Transverse colon (tissue), 4 donors: ENCODE measurements at regions not wholly inside any gene's neighbourhood (a gene's known extent, or its start where the extent isn't known, plus 50 kb on each side); places are given as distances from the start of the nearest gene placed in this dataset.

ENCODE experiments used
- DNase-seq: peaks from one replicate; pipeline ENCODE4 v3.0.0-alpha.2; 2019
- H3K27ac ChIP-seq, 4 donors: fragments of 200-600 bp; sonication (generic); 2 replicates each; pipeline ENCODE4 v1.5.1; 2016 to 2018; ENCODE audit warnings: inconsistent platforms in 4 of 4
- H3K27me3 ChIP-seq: fragments of 200-600 bp; sonication (generic); 2 replicates; pipeline ENCODE4 v1.5.1; 2017; ENCODE audit warnings: inconsistent platforms
- H3K36me3 ChIP-seq, 4 donors: fragments of 200-600 bp; sonication (generic); 2 replicates each; pipeline ENCODE4 v1.5.1; 2017 to 2019; ENCODE audit warnings: inconsistent platforms in 4 of 4
- H3K4me1 ChIP-seq, 4 donors: fragments of 200-600 bp; sonication (generic); 2 replicates each; pipeline ENCODE4 v1.5.1; 2017 to 2020; ENCODE audit warnings: inconsistent platforms in 4 of 4
- H3K4me3 ChIP-seq, 4 donors: fragments of 200-600 bp; sonication (generic); 1 replicate in 1 of 4; 2 replicates in 3 of 4; pipeline versions ENCODE4 v1.5.1 to v1.6.1; 2017 to 2019; ENCODE audit warnings: inconsistent platforms in 4 of 4
- H3K9me3 ChIP-seq, 2 donors: fragments of 200-600 bp; sonication (generic); 2 replicates each; pipeline ENCODE4 v1.5.1; 2017 to 2019; ENCODE audit warnings: inconsistent platforms in 2 of 2
- CTCF ChIP-seq, 5 experiments: fragments of 200-600 bp in 3 of 5; fragments of 450-650 bp in 2 of 5; sonication (generic) in 3 of 5; IDR thresholded peaks; 1 replicate in 2 of 5; 2 replicates in 3 of 5; pipeline ENCODE4 v1.5.1; 2016 to 2017; ENCODE audit warnings: antibody characterized with exemption in 5 of 5, inconsistent platforms in 3 of 5, mild to moderate bottlenecking in 2 of 5, moderate library complexity in 1 of 5
- EP300 ChIP-seq: sonication (generic); formaldehyde crosslinking; IDR thresholded peaks from one replicate; pipeline ENCODE4 v1.6.1; 2017; ENCODE audit warnings: antibody characterized with exemption, low read depth
- POLR2A ChIP-seq: fragments of 450-650 bp; IDR thresholded peaks from one replicate; pipeline ENCODE4 v1.6.1; 2016; ENCODE audit warnings: antibody characterized with exemption, mild to moderate bottlenecking, moderate library complexity
- POLR2AphosphoS5 ChIP-seq, 3 donors: sonication (generic); formaldehyde crosslinking; IDR thresholded peaks; one replicate each; pipeline ENCODE4 v1.6.1; 2016; ENCODE audit warnings: antibody characterized with exemption in 3 of 3
- WGBS, 2 donors: methylation state at CpG; one replicate each; pipeline ENCODE4 v1.1.5; 2018; ENCODE audit warnings: low coverage in 1 of 2; 5-methylcytosine and 5-hydroxymethylcytosine counted together
- in situ Hi-C, 4 donors: fragments of 200-750 bp; cut with MboI; loops; one replicate each; pipeline versions ENCODE4 v1.15.0 to v1.15.1; 2017; ENCODE audit warnings: low sequenced_read_pairs in 3 of 4, low pct_ligation_motif_present in 1 of 4, low pct_unique_long_range_greater_than_20kb in 1 of 4
- intact Hi-C: fragments of 100-400 bp; cut with DNase I; formaldehyde crosslinking; loops from one replicate; pipeline ENCODE4 v1.15.1; 2023; ENCODE audit warnings: low total_unique reads

GRCh38 chr12:24223926-24224325 is 274.5 kb upstream of the SOX5 start:
- no peaks in the 10 kb centered on the region for H3K4me1 ChIP-seq
- H3K4me3 ChIP-seq = no peak overlapping the region
- no peaks in the 10 kb centered on the region for H3K9me3 ChIP-seq
- H3K27me3 ChIP-seq = no peaks in the 10 kb centered on the region
- no peak for TF ChIP-seq POLR2A
- TF ChIP-seq CTCF (IDR thresholded peaks at IDR 0.05) = no peak
- no peak for TF ChIP-seq POLR2AphosphoS5 (IDR thresholded peaks at IDR 0.05)
- TF ChIP-seq EP300 = no peak
- no peak overlapping the region for H3K27ac ChIP-seq
- DNase-seq = no peak
- WGBS, 2 donors = 80 to 91% methylated on average over 2 to 9 of the region's 9 CpGs
- intact Hi-C loops = no loop called here
- H3K36me3 ChIP-seq = no peaks in the 10 kb centered on the region
- in situ Hi-C loops = no loop called here

- H3K4me3 ChIP-seq = no peak overlapping the region
- WGBS, 2 donors = 44 to 81% methylated on average over 1 of the region's 1 CpG
Observed at GRCh38 chr12:24222968-24223367, 273.5 kb upstream of the SOX5 start.

GRCh38 chr12:24212496-24212895 is 263.0 kb upstream of the SOX5 start:
- H3K27me3 ChIP-seq = no peaks in the 10 kb centered on the region
- TF ChIP-seq POLR2AphosphoS5 (IDR thresholded peaks at IDR 0.05) (no peak), EP300 (no peak), POLR2A (no peak), CTCF (IDR thresholded peaks at IDR 0.05) (no peak)
- no peak overlapping the region for H3K27ac ChIP-seq
- intact Hi-C loops = no loop called here
- WGBS, 2 donors = 57 to 83% methylated on average over 1 to 2 of the region's 2 CpGs
- no peak for DNase-seq
- H3K4me3 ChIP-seq = no peak overlapping the region
- H3K9me3 ChIP-seq = no peaks in the 10 kb centered on the region
- no peaks in the 10 kb centered on the region for H3K4me1 ChIP-seq
- in situ Hi-C loops = no loop called here
- no peaks in the 10 kb centered on the region for H3K36me3 ChIP-seq

More at GRCh38 chr12:24222968-24223367, 273.5 kb upstream of the SOX5 start:
- H3K36me3 ChIP-seq = no peaks in the 10 kb centered on the region
- intact Hi-C loops (no loop called here), in situ Hi-C loops (no loop called here)
- H3K27ac ChIP-seq = no peak overlapping the region
- no peaks in the 10 kb centered on the region for H3K9me3 ChIP-seq
- no peaks in the 10 kb centered on the region for H3K27me3 ChIP-seq
- TF ChIP-seq POLR2AphosphoS5 (IDR thresholded peaks at IDR 0.05) (no peak), POLR2A (no peak)
- no peaks in the 10 kb centered on the region for H3K4me1 ChIP-seq
- no peak for DNase-seq

- Histone ChIP-seq H3K4me3 (no peak overlapping the region), H3K27me3 (no peaks in the 10 kb centered on the region), H3K27ac (no peak overlapping the region), H3K9me3 (no peaks in the 10 kb centered on the region), H3K36me3 (no peaks in the 10 kb centered on the region), H3K4me1 (no peaks in the 10 kb centered on the region)
- 80% methylated on average over 2 of the region's 2 CpGs; no CpG with 5 or more reads in 1 of the 2 donors for WGBS, 2 donors
- no peak for TF ChIP-seq EP300
- TF ChIP-seq CTCF (IDR thresholded peaks at IDR 0.05) = no peak
- TF ChIP-seq POLR2AphosphoS5 (IDR thresholded peaks at IDR 0.05) = no peak
- no peak for TF ChIP-seq POLR2A
- in situ Hi-C loops = no loop called here
- intact Hi-C loops = no loop called here
- DNase-seq = no peak
Observed at GRCh38 chr12:24206621-24207020, 257.2 kb upstream of the SOX5 start.

- H3K9me3 ChIP-seq = no peaks in the 10 kb centered on the region
- H3K4me3 ChIP-seq = no peak overlapping the region
- H3K36me3 ChIP-seq = no peaks in the 10 kb centered on the region
- in situ Hi-C loops = no loop called here
- H3K4me1 ChIP-seq = no peaks in the 10 kb centered on the region
- H3K27me3 ChIP-seq = no peaks in the 10 kb centered on the region
- intact Hi-C loops = no loop called here
- no peak for DNase-seq
- WGBS, 2 donors = 82 to 86% methylated on average over 3 of the region's 3 CpGs
- TF ChIP-seq CTCF (IDR thresholded peaks at IDR 0.05) (no peak), POLR2A (no peak), EP300 (no peak), POLR2AphosphoS5 (IDR thresholded peaks at IDR 0.05) (no peak)
- H3K27ac ChIP-seq = no peak overlapping the region
Observed at GRCh38 chr12:24201258-24201970, 251.9 kb upstream of the SOX5 start.
